ENCODE measurements at regions not wholly inside any gene's neighbourhood (a gene's known extent, or its start where the extent isn't known, plus 50 kb on each side); places are given as distances from the start of the nearest gene placed in this dataset.
"Not testable (repeated sequence)": the region's sequence is repeated elsewhere in the genome, so short reads cannot be mapped to it uniquely, and the experiment has no call there.

DNA sequence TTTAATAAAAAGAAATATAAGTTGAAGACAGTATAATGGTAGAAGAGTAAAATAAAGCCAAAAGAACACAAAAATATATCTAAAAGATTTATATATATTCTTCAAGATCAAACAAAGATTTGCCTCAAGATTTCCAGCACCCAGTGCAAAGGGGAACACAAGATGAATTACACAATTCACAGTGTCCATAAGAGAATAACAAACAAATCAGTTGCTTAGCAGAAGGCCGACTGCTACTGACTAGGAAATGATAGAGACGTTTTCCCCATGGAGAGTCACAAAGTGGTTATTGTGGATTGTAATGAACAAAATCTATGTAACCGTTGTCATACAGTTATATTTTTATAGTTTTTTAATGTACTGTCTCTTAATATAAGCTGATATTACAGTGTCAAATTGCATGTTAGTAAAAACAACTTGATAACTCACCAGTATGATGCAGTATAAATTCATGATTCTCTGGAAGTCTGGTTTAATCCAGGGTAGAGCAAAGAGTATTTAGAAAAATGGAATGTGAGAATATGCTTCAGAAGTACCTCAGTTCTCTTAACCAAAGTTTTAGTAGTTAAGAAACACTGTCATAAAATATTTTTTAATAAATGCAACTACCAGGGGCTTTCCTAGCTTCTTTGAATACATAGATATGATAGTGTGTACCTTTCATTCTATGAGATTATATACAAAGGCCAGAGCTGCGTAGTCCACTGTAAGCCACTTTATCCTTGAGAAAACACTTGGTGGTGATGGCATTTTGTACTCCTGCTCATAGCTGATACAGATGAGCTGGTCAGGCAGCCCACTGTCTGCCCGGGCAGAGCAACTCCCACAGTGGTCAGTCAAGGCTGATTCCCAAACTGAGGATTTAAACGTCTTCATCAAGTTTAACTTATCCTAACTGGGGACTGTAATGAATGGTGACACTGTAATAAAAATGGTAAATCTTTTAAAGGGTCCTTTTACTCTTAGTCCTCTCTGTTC lies 180.5 kb upstream of the DTNA start:
- DNase-seq (ENCODE audit: low spot score), result no peak

DNA sequence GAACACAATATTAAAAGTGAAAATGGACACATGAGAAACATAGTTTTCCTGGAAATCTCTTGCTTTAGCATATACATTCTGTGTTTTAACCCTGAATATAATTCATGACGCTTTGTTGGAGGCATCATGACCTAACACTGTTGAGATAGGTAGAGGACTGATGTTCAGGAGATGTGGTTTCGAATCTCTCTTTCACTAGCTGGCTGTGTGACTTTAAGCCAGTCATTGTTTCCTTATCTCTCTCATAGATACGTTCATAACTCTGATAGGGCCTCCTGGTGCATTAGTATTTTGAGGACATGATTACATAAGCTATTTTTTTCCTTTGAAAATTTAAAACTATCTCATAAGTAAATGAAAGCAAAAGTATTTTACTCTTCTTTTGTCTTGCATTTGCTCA lies 179.0 kb upstream of the DTNA start:
- no peak for DNase-seq (ENCODE audit: low spot score)

GRCh38 chr18:34534642-34535041 lies 175.5 kb upstream of the DTNA start:
- not testable (repeated sequence) for DNase-seq (ENCODE audit: low spot score)

- no peak for DNase-seq (ENCODE audit: low spot score)
Measured at GRCh38 chr18:34540897-34541296, 169.2 kb upstream of the DTNA start.

- no peak for DNase-seq (ENCODE audit: low spot score)
Measured at GRCh38 chr18:34542625-34543024, 167.5 kb upstream of the DTNA start.

- DNase-seq (ENCODE audit: low spot score), result no peak
Measured at GRCh38 chr18:34543356-34543755, 166.7 kb upstream of the DTNA start.

DNA sequence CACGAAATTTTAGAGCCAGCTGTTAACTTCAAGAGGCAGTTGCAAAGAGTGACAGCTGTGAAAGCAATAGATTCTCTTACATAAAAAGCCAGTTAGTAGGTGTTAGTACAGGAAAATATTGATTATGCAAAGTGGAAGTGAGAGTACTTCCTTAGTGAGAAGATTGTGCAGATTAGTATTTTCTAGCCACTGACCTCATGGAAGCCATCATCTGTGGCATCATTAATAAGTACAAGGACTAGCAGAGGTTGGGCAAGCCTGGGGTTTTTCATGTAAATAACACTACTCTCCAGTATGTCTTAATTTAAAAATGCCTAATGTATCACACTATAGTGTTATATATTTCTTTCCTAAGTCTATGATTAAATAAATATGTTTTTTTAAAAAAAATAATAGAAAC lies 166.2 kb upstream of the DTNA start:
- no peak for DNase-seq (ENCODE audit: low spot score)

DNA sequence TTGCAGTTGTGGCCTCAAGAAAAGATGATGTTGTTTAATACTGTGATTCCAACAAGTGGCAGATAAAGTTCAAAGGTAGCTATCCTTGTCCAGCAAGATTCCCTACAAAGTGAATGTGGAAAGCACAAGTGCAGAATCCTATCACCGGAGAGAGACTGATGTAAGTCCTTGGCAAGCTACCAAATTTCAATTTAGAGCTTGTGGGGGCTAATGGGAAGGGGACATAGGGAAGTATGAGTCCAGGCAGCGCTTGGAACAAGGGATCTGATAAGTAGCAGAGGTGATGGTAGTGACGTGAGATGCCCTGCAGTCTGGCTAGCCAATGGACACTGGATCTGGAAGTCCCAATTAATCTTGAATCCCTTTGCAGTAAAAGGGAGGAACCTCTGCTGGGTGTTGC lies 165.2 kb upstream of the DTNA start:
- no peak for DNase-seq (ENCODE audit: low spot score)

DNA sequence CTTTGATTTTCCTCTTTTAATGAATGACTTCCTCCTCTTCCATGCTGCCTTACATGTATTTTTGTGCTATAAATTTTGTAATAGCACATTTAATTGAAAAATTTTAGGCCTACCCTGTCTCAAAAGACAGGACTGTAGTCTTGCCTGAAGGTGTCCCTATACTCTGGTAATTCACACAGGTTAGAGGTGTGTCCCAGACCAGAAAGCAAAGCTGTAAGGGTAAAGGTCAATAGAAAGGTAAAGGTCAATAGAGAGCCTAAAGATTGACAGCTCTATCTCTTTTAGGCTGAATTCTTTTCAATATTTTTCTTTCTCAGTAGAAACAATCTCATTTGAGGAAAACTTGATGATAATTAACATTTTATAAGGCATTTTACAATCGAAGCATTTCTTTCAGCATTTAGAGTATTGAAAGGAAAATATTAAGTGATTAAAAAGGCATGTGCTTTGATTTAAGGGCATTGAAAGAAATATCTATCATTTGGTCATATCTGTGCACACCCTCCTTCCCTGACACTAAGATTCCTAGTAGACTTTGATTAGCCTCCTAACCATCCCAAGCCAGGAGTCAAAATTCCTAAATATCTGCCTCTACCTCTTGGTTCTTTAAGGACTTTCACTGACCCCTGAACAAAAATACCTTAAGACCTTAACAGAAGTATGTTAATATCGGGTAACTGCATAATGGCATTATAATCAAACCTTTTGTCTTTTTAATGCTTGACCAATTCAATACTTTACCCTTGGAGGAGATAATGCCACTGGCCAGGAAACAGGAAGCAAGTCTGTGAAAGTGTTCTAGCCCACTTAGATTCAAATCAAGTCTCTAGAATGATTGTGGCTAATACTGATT lies 161.8 kb upstream of the DTNA start:
- peak; percentile 25 for DNase-seq (ENCODE audit: low spot score)

GRCh38 chr18:34548973-34549294 lies 161.2 kb upstream of the DTNA start:
- no peak for DNase-seq (ENCODE audit: low spot score)

GRCh38 chr18:34549367-34549766 lies 160.7 kb upstream of the DTNA start:
- no peak for DNase-seq (ENCODE audit: low spot score)

DNA sequence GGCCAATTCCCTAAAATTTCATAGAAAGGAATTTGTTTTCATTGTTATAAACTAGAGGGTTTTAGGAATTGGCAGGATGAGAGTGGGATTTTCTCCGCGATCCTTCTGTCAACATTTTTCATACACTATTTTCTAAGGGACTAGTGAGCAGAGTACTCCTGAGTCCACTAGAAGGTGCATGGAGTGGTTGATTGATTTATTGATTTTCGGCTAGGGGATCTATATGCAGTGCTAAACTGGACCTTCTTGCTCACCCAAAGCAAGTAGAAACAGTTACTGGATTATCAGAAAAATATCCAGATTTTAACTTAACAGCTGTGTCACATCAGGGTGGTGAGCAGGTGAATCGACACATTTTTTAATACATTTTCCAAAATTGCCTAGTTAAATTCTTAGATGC lies 159.9 kb upstream of the DTNA start:
- DNase-seq (ENCODE audit: low spot score), result no peak

DNA sequence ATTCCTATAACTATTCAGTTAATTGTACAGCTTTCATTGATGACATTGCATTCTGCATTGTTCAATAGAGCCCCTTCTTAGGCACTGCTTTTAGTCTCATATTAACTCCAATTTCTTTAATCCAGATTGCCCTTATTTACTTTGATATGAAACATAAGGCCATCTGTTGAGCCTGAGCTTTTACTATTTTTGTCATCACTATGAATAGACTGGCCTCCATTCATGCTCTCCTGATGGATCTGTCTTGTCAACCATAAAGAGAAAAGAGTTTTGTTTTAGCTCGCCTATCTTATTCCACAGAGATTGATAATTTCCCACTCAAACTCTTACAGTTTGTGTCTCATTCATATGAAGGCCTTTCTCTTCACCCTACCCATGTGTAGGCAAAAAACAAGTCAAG lies 159.2 kb upstream of the DTNA start:
- no peak for DNase-seq (ENCODE audit: low spot score)

DNA sequence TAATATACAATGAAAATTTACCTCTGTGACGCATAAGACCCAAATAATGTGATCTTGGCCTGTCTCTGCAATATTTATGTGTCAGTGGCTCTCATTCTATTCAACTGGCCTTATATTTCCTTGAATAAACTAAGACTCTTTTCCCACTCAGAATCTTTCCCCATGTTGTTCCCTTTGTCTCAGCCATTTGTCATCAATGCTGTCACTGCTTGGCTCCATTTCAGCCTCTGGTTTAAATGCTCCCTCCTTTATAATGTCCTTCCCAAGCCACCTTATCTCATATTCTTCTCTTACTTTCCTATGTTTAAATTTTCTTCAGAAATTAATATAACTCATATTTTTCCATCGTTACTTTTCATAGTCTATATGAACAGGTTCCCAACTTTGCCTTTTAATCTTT lies 158.3 kb upstream of the DTNA start:
- no peak for DNase-seq (ENCODE audit: low spot score)

DNA sequence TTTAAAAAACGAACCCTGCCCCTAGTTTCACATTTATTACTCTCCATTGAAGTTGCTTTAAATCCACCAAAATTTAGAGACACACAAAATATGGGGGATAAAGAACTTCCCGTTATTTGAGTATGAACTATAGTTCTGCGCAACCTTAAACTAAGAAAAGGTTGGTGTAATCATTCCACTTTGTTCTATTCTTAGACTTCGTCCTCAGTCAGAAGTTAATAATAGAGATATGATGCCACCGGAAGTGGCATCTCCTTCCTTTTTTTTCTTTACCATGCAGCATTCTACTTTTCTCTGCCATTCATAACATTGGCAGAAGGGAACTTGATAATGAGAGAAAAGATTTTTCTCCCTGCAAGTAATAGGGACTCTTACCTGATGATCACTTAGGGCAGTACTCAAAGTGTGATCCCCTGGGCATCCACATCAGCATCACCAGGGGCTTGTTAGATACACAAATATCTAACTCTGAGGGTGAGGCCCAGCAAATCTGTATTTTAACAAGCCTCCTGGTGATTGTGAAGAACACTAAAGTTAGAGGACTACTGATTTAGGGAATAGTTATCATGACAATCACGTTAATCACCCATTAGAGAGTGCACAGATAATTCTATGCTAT lies 147.7 kb upstream of the DTNA start:
- no peak for DNase-seq (ENCODE audit: low spot score)

DNA sequence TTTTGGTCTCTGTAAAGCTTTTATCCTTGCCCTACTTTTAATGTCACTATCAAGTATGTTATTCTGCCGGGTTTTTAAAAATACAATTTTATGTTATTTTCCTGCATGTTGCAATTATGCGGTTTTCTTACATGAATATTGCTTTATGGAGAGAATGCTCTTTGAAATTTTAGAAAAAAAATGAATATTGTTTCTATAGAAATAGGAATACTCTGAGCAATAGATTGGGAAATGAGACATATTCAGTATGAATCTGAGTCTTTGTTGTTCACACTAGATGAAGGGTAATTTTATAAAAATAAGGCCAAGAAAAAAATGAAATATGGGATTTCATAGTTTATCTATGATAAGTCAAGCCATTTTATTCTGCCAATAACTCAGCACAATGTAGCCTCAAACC lies 142.2 kb upstream of the DTNA start:
- no peak for DNase-seq (ENCODE audit: low spot score)

- DNase-seq (ENCODE audit: low spot score), result no peak
Measured at GRCh38 chr18:34576622-34577021, 133.5 kb upstream of the DTNA start.

DNA sequence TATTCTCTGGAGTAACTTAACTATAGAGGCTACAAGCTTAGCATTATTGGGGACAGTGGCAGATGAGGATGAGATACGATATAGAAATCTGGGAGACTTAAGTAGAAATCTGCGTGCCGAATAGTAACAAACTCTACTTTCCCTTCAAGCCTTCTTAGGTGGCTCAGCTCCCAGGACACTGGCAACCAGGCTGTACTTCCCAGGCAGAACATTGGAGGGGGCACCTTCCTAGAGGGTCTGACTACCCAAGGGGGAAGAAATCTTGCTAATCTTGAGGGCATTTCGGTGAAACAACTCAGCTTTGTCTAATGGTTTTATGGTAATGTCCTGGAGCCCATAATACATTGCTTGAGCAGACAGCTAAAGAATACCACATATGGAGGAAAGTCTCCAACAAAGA lies 126.2 kb upstream of the DTNA start:
- DNase-seq (ENCODE audit: low spot score), result no peak

DNA sequence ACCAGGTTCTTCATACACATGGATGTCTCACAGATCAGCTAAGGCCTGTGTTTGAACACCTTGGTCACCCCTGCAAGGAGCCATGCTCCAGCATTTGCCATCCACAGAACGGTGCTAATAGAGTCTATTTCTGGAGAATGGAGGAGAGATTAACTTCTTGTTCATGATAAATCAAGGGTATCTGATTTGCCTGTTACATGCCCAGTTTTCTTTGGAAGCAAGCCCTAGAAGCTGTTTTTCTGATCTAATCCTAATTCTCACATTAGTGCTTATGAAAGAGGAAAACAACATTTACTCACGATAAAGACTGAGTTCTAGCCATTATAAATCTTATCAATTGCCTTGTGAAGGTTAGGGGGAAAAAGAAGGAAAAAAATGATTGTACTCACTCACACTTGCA lies 119.6 kb upstream of the DTNA start:
- DNase-seq (ENCODE audit: low spot score), result no peak

DNA sequence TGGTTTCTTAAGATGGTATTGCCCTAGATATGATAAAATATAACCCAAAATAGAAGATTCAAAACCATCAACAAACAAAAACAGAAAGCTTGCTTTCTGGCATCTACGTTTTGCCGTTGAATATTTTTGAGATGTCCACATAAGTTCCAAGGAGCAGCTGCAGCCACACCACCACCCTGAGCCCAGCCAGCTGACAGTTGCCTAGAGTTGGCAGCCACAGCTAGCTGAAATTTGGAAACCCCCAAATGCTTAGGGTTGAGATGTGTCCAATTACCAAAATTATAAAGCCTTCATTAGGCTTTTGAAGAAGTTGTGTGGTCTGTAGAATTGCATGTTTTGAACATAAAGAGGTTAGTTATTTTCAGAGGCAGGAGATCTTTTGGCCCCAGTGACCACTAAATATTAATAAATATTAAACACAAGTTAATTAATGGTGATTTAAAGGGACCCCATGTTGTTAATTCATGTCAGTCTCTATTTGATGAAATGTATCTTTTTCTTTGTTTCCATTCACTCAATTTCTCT lies 118.1 kb upstream of the DTNA start:
- DNase-seq (ENCODE audit: low spot score), result no peak

DNA sequence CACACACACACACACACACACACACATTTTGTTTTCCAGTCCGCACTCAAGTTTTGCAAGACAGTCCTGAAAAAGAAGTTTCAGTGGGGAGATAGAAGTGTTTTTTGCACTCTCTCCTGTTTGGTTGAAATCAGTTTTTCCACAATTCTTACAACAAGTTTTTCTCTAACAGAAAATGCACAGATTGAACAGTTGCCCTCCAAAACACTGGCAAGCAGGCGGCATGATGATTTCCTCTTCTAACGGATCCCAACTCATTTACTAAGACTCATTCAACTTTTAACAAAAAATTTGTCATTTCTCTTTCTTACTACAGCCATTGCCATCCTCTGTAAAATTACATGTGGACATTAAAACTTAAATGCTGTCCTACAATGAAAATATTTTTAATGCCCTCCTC lies 117.6 kb upstream of the DTNA start:
- DNase-seq (ENCODE audit: low spot score), result no peak

GRCh38 chr18:34592961-34593382 lies 117.1 kb upstream of the DTNA start:
- peak; percentile 26 for DNase-seq (ENCODE audit: low spot score)

DNA sequence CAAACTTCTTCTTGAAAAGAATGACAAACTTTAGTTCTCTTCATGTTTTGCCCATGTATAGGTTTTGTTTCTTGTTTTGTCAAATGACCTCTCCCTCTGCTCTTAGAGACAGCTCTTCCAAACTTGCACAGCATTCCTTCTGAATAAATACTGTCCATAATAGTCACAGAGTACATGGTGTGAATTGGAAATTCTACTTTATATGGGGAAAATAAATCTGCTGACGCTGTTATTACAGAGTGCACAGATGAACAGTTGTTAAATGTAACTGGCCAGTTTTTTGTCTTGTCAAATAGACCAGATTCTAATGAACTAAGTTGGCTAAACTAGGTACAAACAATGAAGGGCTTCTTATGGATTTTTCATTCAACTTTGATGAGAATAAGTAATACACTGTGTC lies 115.8 kb upstream of the DTNA start:
- DNase-seq (ENCODE audit: low spot score), result no peak
